22Rv1 (cell line): ENCODE measurements at regions not wholly inside any gene's neighbourhood (a gene's known extent, or its start where the extent isn't known, plus 50 kb on each side); places are given as distances from the start of the nearest gene placed in this dataset.

Experiments used
- CTCF ChIP-seq: fragments of 450-650 bp; IDR thresholded peaks from 2 replicates; pipeline ENCODE4 v1.5.1; 2017; ENCODE audit warnings: mild to moderate bottlenecking
- ZFX ChIP-seq: fragments of 450-650 bp; IDR thresholded peaks from 2 replicates; pipeline ENCODE4 v1.6.1; 2017; ENCODE audit warnings: antibody characterized with exemption, borderline replicate concordance

GRCh38 chr22:19634226-19634975, 79.9 kb upstream of the SEPTIN5 start:
- no peak for TF ChIP-seq CTCF
- TF ChIP-seq ZFX = no peak
